Fibroblast of skin of right quadriceps (primary cell): ENCODE measurements at regions not wholly inside any gene's neighbourhood (a gene's known extent, or its start where the extent isn't known, plus 50 kb on each side); places are given as distances from the start of the nearest gene placed in this dataset.

ENCODE experiments used
- DNase-seq: peaks from one replicate; pipeline ENCODE4 v3.0.0-alpha.2; 2013

DNA sequence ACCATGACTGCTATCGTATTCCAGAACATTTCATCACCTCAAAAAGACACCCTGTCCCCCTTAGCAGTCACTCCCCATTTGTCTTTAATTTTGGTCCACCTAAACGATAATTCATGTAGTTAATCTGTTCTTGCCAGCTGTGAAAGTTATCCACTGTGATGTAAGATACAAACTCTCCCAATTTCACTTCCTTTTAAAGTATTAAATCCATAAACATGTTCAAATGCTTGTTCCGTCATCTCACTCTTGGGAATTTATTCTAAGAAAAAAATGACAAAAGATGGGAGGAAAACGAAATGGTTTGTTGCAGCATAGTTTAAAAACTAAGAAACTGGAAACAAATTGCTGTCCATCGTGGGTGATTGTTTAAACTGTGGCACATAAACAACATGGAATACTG is 53.7 kb upstream of the IRF2 start:
- no peak for DNase-seq

DNA sequence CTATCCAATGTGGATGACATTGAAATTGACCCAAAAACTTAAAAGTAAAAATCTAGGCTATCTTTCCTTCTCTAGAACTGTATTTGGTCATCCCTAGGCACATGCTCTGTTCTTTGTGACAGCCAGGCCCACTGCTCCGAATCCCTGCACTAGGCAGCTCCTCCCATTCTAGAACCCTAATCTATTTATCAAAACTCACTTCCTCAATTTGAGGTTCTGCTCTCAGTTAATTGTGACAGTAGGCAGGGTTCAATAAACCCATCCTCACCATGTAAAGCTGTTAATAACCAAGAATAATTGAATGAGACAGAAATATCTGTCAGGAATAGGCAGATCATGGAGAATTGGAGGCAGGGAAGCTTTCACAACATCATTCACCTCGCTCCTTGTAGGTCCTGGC is 51.9 kb upstream of the IRF2 start:
- no peak for DNase-seq
